Endothelial cell of umbilical vein (primary cell): ENCODE measurements at regions not wholly inside any gene's neighbourhood (a gene's known extent, or its start where the extent isn't known, plus 50 kb on each side); places are given as distances from the start of the nearest gene placed in this dataset.

ENCODE experiments used
- BruUV-seq: library from RNA; stranded (reverse); fragments of 400-500 nt; replicated peaks from 2 replicates; lab custom pipeline; 2021; lab: Mats Ljungman, UMichigan
- CTCF ChIA-PET: fragments of 300-600, 350-600 bp; sonication (Branson Sonifier 250); formaldehyde crosslinking; loops from one replicate; lab custom pipeline; 2021; ENCODE audit warnings: antibody characterized with exemption, inconsistent platforms; lab: Charles Lee
- POLR2A ChIA-PET: fragments of 300-600, 350-600 bp; sonication (Branson Sonifier 250); formaldehyde crosslinking; loops from one replicate; lab custom pipeline; 2021; ENCODE audit warnings: antibody characterized with exemption, inconsistent platforms; lab: Charles Lee
- DNase-seq: peaks from one replicate; pipeline ENCODE4 v3.0.0-alpha.2; 2011; ENCODE audit warnings: low read depth, low spot score
- FAIRE-seq: peaks from 2 replicates; lab custom pipeline; 2011; peaks lifted over from hg19 to GRCh38; lab: Jason Lieb, UNC
- H2AFZ ChIP-seq: 2 replicates; pipeline ENCODE4 v1.6.0; 2012; ENCODE audit warnings: low read depth, low read length, control low read depth, inconsistent platforms
- H3K27ac ChIP-seq: 2 replicates; pipeline ENCODE4 v1.5.1; 2011; ENCODE audit warnings: low read depth, mild to moderate bottlenecking, control low read depth, low read length, moderate library complexity; ENCODE audit not compliant: insufficient read depth
- H3K27me3 ChIP-seq, 2 experiments: 2 replicates each; pipeline versions ENCODE4 v1.6.0 to v1.6.1; 2011; ENCODE audit warnings: low read length in 2 of 2, mixed read lengths in 1 of 2; ENCODE audit not compliant: control insufficient read depth in 2 of 2, insufficient read depth in 2 of 2
- H3K36me3 ChIP-seq, 2 experiments: 2 replicates in 1 of 2; 3 replicates in 1 of 2; pipeline ENCODE4 v1.5.1; 2011; ENCODE audit warnings: low read length in 2 of 2, mild to moderate bottlenecking in 1 of 2, moderate library complexity in 1 of 2; ENCODE audit not compliant: control insufficient read depth in 2 of 2, insufficient read depth in 2 of 2; ENCODE audit errors: extremely low read depth in 1 of 2
- H3K4me1 ChIP-seq: 3 replicates; pipeline ENCODE4 v1.5.1; 2011; ENCODE audit warnings: mild to moderate bottlenecking, low read length; ENCODE audit not compliant: control insufficient read depth, insufficient read depth; ENCODE audit errors: extremely low read depth
- H3K4me2 ChIP-seq: 2 replicates; pipeline ENCODE4 v1.6.1; 2011; ENCODE audit warnings: low read length, control low read depth, mixed read lengths; ENCODE audit not compliant: insufficient read depth
- H3K4me3 ChIP-seq, 3 experiments: fragments of 200-600 bp in 1 of 3; sonication (generic), shearing (Covaris generic) in 1 of 3; replicated peaks in 1 of 3; 2 replicates each; pipeline ENCODE4 v1.5.1; 2011 to 2016; ENCODE audit warnings: control low read depth in 3 of 3, low read length in 3 of 3, mild to moderate bottlenecking in 2 of 3, inconsistent platforms in 1 of 3, low read depth in 1 of 3, moderate library complexity in 1 of 3; ENCODE audit not compliant: insufficient read depth in 1 of 3
- H3K79me2 ChIP-seq: 2 replicates; pipeline ENCODE4 v1.6.0; 2012; ENCODE audit warnings: low read length, inconsistent platforms; ENCODE audit not compliant: control insufficient read depth, insufficient read depth
- H3K9ac ChIP-seq: replicated peaks from 2 replicates; pipeline ENCODE3; 2011; ENCODE audit warnings: low read length, control low read depth; ENCODE audit not compliant: insufficient read depth; ENCODE audit errors: extremely low read depth
- H3K9me1 ChIP-seq: replicated peaks from 3 replicates; pipeline ENCODE4 v1.6.0; 2011; ENCODE audit warnings: mild to moderate bottlenecking, low read length; ENCODE audit not compliant: control insufficient read depth, insufficient read depth; ENCODE audit errors: extremely low read depth
- H3K9me3 ChIP-seq: replicated peaks from 2 replicates; pipeline ENCODE4 v1.5.1; 2012; ENCODE audit warnings: low read length, inconsistent platforms; ENCODE audit not compliant: control insufficient read depth, insufficient read depth
- H4K20me1 ChIP-seq: replicated peaks from 2 replicates; pipeline ENCODE3; 2011; ENCODE audit warnings: mild to moderate bottlenecking, low read length; ENCODE audit not compliant: control insufficient read depth, insufficient read depth; ENCODE audit errors: extremely low read depth
- EZH2 ChIP-seq: IDR thresholded peaks from 2 replicates; pipeline ENCODE4 v1.6.1; 2012; ENCODE audit warnings: borderline replicate concordance, low read depth, mild to moderate bottlenecking, moderate library complexity, low read length, inconsistent platforms; ENCODE audit not compliant: severe bottlenecking
- FOS ChIP-seq: IDR thresholded peaks from 2 replicates; pipeline ENCODE4 v1.6.1; 2011; ENCODE audit warnings: mild to moderate bottlenecking, low read length, moderate library complexity, borderline replicate concordance; ENCODE audit not compliant: insufficient read depth
- GATA2 ChIP-seq: IDR thresholded peaks from 2 replicates; pipeline ENCODE4 v1.7.0; 2011; ENCODE audit warnings: low read depth, mild to moderate bottlenecking, moderate library complexity, mixed read lengths, low read length; ENCODE audit not compliant: insufficient read length, insufficient read depth
- JUN ChIP-seq: IDR thresholded peaks from 2 replicates; pipeline ENCODE4 v1.6.1; 2011; ENCODE audit warnings: borderline replicate concordance, low read depth; ENCODE audit not compliant: insufficient read length, insufficient read depth
- MYC ChIP-seq: IDR thresholded peaks from one replicate; pipeline ENCODE4 v1.6.1; 2011; ENCODE audit warnings: mild to moderate bottlenecking, low read depth, low read length
- POLR2A ChIP-seq: IDR thresholded peaks from 2 replicates; pipeline ENCODE4 v1.6.1; 2012; ENCODE audit warnings: low read depth, mild to moderate bottlenecking, control low read depth, low read length
- POLR2AphosphoS5 ChIP-seq: IDR thresholded peaks from 2 replicates; pipeline ENCODE4 v1.6.1; 2012; ENCODE audit warnings: low read depth, mild to moderate bottlenecking, control low read depth, low read length, moderate library complexity; ENCODE audit not compliant: insufficient read depth
- dilution Hi-C: fragments of 300-500 bp; cut with MboI; formaldehyde crosslinking; loops from one replicate; pipeline ENCODE4 v1.15.0; 2019; ENCODE audit warnings: low sequenced_read_pairs; ENCODE audit not compliant: extremely low pct_ligation_motif_present
- intact Hi-C: fragments of 100-400 bp; cut with micrococcal nuclease; formaldehyde crosslinking; loops from one replicate; pipeline ENCODE4 v1.10.0; 2022
- TF ChIP-seq, protein P1 (sequence below), 2 donors: IDR thresholded peaks; 1 replicate in 1 of 2; 2 replicates in 1 of 2; pipeline ENCODE4 v1.5.1; 2011; ENCODE audit warnings: low read length in 2 of 2, mild to moderate bottlenecking in 2 of 2, moderate library complexity in 2 of 2, control low read depth in 1 of 2, inconsistent platforms in 1 of 2, low read depth in 1 of 2; ENCODE audit not compliant: insufficient read depth in 1 of 2; ENCODE audit errors: extremely low read depth in 1 of 2
- TF ChIP-seq, protein P2 (sequence below): IDR thresholded peaks from 2 replicates; pipeline ENCODE4 v1.6.1; 2011; ENCODE audit not compliant: insufficient read depth, insufficient read length

DNA sequence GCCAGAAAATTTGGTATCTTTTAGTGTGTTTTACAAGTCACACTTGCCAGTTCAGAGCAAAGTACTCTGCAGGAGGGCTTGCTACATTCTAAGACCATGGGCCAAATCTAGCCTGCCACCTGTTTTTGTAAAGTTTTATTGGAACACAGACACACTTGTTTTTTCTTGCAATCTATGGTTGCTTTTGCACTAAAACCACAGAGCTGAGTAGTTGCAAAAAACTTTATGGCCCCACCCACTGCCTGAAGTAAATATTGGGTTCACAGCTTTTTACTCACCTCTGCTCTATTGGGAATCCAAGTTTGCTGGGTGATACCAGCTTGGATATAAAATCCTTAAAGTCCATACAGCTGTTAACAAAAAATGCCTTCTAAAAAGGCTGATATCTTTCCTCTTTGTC lies 109.0 kb downstream of the ZFP64 start:
- CTCF ChIA-PET: interaction anchor here (1.1 to 5.5 kb wide), 10 partner anchors 12 to 486 kb away, joined by 3 to 47 read pairs (median 8); no protein-coding TSS in a partner anchor
- FAIRE-seq (peak; percentile 18), DNase-seq (no peak)
- Histone ChIP-seq H3K9me1 (no peaks in the 10 kb centered on the region), H4K20me1 (no peaks in the 10 kb centered on the region), H2AFZ (no peak overlapping the region), H3K27me3 (no peaks in the 10 kb centered on the region), H3K79me2 (no peaks in the 10 kb centered on the region), H3K9me3 (peaks cover 6% of the 10 kb centered on the region), H3K36me3 (peaks cover 10 to 15% of the 10 kb centered on the region in 2 experiments), H3K4me2 (no peak overlapping the region), H3K9ac (no peak overlapping the region), H3K27ac (no peak overlapping the region), H3K4me1 (no peaks in the 10 kb centered on the region), H3K4me3 (no peak overlapping the region)
- TF ChIP-seq MYC (no peak), POLR2A (no peak), POLR2AphosphoS5 (no peak), EZH2 (no peak), GATA2 (no peak), JUN (no peak), FOS (no peak)
- TF ChIP-seq, protein P1, sequence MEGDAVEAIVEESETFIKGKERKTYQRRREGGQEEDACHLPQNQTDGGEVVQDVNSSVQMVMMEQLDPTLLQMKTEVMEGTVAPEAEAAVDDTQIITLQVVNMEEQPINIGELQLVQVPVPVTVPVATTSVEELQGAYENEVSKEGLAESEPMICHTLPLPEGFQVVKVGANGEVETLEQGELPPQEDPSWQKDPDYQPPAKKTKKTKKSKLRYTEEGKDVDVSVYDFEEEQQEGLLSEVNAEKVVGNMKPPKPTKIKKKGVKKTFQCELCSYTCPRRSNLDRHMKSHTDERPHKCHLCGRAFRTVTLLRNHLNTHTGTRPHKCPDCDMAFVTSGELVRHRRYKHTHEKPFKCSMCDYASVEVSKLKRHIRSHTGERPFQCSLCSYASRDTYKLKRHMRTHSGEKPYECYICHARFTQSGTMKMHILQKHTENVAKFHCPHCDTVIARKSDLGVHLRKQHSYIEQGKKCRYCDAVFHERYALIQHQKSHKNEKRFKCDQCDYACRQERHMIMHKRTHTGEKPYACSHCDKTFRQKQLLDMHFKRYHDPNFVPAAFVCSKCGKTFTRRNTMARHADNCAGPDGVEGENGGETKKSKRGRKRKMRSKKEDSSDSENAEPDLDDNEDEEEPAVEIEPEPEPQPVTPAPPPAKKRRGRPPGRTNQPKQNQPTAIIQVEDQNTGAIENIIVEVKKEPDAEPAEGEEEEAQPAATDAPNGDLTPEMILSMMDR (IDR thresholded peaks at IDR 0.05; ENCODE audit: extremely low read depth in 1 of 2, insufficient read depth in 1 of 2, low read depth in 1 of 2, low read length in 2 of 2): no peak
- TF ChIP-seq, protein P2, sequence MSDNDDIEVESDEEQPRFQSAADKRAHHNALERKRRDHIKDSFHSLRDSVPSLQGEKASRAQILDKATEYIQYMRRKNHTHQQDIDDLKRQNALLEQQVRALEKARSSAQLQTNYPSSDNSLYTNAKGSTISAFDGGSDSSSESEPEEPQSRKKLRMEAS: no peak
- intact Hi-C loops (loop anchor here (1.0 to 5.0 kb wide), 7 partner anchors 80 to 1095 kb away; no protein-coding TSS in a partner anchor), dilution Hi-C loops (no loop called here)
- POLR2A ChIA-PET: no interaction called here
- BruUV-seq: no TSS peak
